HG02885 (cell line): ENCODE measurements at regions not wholly inside any gene's neighbourhood (a gene's known extent, or its start where the extent isn't known, plus 50 kb on each side); places are given as distances from the start of the nearest gene placed in this dataset.

Experiments
- ATAC-seq: cut with Tn5 transposase; IDR thresholded peaks from one replicate; pipeline ENCODE4 v1.9.1; 2021; ENCODE audit warnings: mild to moderate bottlenecking; ENCODE audit not compliant: unreplicated experiment, poor library complexity

DNA sequence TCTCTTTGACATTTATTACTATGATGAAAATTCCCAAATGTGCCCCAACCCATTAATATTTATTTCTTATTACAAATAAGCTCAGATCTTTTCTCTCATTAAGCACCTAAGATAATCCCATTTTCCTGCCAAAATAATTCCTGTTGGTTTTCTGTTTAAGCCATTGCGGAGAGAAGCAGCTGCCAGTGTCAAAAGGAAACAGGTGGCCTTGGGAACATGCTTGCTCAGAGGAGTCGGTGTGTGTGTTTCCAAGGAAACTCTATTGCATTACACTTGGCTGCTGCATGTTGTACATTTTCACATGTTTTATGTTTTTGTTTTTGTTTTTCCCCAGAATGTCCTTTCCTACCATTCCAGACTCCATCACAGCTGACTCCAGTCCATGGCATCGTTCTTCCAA lies 56.4 kb downstream of the CD24 start:
- ATAC-seq = no peak

DNA sequence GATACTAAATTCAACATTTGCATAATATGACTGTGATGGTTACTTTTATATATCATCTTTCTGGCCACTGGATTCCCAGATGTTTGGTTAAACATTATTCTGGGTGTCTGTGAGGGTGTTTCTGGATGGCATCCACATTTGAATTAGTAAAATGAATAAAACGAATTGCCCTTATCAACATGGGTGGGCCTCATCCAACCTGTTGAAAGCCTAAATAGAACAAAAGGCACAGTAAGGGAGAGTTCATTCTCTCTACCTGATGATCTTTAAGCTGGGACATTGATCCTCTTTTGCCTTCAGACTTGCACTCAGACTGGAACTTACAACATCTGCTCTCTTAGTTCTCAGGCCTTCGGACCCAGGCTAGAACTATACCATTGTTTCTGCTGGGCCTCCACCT lies 57.6 kb downstream of the CD24 start:
- ATAC-seq = no peak

DNA sequence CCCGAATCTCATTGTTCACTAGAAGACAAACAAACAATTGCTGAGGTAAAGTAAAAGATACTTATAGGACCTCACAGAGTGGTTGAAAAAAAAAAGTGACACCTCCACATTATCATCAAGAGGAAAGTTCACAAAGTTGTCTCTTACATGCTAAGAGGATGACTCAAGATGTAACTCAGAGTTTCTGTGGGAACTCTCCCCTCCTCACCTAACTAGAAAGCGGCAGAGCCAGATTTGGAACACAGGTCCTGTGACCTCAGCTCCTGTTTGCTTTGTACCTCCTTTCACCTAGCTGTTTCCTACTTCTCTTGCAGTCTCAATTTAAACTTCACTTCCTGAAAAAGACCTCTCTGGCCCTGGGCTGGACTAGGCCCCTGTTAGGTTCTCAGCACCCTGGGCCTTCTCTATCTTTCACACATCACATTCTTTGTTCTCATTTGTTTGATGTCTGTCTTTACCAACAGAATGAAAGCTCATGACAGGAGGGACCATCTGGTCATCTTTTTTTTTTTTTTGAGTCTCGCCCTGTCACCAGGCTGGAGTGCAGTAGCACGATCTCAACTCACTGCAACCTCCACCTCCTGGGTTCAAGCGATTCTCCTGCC lies 60.8 kb downstream of the CD24 start:
- ATAC-seq = peak; percentile 70

DNA sequence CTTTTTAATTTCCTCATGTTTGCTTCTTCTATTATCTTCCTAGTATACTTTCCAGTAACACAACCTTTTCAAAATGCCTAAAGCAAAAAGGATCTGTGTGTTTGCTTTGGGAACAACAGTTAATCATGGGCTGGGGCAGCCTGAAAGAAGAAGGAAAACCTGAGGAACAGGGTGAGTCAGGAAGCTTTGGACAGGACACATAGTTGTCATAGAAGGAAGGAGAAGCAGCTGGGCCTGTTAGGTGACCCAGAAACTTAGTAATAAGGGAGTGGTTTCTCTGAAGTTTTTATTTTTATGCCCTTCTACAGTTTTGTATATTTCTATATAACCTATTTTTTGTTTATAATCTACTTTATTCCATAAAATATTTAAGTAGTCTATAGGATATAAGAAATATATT lies 61.4 kb downstream of the CD24 start:
- no peak for ATAC-seq

DNA sequence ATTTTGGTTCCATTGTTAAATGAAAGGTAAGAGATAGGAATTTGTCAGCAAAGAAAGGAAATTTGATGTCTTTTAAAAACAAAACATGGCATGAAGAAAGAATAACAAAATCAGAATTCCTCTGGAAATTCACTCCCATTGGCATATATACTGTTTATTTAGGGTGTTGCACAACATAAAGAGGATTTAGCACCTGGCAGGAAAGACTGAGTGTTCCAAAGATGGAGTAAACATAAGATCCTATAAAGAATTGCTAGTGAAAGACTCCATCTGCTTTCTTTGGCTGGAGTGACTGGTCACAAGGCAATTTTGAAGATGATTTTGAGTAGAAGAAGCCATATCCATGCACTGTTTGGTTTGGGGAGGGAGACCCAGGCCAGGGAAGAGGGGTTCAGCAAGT lies 62.4 kb downstream of the CD24 start:
- ATAC-seq = no peak

DNA sequence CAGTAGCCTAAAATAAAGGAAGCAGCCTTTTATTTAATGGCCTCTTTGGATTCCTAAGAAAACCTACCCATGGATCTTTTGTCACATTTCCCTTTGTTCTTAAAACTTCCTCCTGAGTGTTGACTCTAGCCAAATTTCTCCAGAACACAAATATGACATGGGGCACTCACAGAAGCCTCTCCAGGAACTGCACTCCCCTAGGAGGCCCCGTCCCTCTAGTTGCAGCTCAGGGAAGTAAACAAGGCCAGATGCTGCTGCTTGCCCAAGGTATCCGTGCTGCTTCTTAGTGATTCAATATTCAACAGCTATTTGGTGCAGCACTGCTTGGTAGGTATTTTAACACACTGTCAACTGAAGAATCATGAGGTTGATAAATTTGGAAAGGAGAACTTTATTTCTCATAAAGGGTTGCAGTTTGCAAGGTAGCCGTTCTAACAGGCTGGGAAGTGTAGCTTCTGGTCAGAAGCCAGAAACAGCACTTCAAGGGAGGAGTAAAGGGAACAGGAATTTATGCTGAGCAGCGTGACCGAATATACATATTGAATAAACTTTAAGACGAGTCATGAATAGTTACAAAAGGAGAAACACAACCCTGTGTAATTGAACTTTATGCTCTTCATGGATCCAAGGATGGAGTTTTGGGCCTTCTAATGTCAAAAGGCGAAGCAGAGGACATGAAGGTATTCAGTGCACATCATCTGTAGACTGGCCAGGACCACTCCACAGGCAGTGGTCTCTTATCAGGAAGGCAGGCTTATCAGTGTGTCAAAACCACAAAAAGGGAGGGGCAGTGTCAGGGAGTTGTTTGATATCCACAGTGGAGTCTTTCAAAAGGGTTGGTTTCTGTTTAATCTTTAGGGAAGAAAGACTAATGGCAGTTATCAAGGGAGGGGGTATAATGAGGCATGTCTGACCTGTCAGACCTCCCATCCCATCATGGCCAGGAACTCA lies 63.3 kb downstream of the CD24 start:
- no peak for ATAC-seq

DNA sequence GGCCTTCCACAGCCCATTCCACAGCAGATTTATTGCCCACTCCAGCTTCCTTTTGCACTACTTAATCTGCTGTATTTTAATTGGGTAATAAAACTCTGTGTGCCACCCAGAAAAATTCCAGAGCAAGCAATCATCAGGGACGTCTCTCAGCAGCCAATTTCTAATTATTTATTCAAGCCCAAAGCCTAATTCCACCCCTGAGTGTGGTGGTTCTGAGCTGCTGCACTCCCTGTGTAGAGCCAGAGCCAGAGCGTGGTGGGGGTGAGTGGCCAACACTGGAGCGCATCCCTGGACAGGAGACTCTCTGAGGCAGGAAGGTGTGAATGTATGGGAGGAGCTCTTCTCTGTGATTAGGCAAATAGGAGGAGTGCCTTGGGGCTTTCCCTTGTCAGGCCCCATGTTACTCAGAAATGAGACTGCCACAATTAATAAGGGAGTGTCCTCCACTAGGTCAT lies 66.1 kb downstream of the CD24 start:
- no peak for ATAC-seq

DNA sequence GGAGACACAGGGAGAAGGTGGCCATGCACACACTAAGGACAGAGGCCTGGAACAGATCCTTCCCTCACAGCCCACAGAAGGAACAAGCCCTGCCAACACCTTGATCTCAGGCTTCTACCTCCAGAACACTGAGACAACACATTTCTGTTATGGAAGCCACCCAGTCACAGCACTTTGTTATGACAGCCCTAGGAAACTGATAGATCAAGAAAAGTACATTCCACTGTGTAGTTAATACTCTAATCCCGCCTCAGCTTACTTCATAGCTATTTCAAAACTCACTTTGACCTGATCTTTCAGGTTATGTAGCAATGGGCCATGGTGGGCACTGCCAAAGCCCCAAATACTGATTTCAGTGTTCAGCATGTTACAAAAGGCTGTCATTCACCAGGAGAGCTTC lies 66.8 kb downstream of the CD24 start:
- ATAC-seq = no peak

DNA sequence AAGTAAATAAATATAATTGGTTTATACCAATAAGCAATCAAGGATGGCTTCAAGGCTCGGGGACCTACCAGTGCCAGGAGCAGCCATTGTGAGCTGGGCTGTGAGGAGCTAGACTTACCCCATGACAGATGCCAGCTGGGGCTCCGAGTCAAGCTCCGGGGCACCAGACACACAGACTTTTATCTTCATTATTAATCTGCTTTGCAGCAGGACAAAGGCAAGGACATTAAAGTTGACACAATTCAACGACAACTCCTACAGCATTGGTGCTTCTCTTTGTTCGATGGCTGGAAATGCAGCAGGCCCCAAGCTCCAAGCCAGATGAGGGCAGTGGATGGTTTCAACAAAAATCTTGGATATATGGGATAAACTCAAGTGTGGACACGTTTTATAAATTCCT lies 68.3 kb downstream of the CD24 start:
- no peak for ATAC-seq

DNA sequence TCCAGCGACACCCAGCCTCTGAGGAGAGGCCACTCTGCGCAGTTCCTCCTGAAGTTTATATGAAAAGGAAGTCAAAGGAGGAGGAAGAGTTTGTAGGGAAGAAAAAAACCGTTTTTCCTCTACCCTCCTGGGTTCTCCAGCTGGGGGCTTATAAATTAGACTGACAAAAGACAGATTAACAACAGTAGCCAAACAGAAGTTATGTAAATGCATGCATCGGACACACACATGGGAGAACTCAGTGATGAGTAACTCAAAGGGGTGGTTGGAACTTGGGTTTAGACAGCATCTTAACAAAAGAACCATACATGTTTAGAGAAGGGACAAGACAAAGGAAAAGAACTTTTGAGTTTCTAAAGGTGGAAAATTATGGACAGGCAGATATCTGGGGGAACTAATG lies 71.2 kb downstream of the CD24 start:
- ATAC-seq = no peak

DNA sequence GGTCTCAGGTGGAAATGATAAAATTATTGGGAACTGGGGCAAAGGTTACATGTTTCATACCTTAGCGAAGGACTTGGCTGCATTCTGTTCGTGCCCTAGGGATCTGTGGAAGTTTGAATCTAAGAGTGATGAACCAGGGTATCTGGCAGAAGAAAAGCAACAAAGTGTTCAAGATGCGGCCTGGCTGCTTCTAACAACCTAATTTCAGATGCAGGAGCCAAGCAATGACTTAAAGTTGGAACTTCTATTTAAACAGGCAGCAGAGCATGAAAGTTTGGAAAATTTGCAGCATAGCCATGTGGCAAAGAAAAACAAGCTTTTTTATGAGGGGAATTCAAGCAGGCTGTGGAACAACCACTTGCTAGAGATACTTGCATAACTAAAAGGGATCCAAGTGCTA lies 73.5 kb downstream of the CD24 start:
- no peak for ATAC-seq

DNA sequence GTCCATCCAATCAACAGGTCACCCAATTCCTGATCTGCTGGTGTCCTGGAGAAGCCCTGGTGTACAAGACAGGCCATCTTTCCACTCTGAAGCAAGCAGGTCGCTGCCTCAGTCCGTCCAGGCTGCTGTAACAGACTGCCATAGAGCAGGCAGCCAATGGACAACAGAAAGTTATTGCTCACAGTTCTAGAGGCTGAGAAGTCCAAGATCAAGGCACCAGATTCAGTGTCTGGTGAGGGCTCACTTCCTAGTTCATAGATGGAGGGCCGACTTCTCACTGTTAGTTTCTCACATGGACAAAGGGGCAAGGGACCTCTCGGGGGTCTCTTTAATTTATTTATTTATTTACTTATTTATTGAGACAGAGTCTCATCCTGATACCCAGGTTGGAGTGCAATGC lies 74.8 kb downstream of the CD24 start:
- no peak for ATAC-seq

DNA sequence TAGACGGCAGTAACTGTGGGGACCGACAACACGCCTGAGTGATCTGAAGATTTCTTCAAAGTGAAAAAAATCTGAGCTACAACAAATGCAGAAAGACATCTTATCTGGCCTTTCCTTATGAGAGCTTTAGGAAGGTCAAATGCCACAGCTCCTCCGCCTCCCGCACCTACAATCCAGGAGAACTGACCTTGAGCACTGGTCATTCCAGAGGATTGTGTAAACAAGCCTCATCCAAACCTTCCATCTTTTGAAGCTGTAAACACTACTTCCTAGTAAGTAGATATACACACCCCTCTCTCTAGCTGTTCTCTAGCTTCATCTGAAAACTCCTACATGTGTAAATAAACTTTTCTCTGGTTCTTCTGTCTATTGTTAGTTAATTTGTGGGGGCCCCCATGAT lies 76.9 kb downstream of the CD24 start:
- ATAC-seq = no peak

DNA sequence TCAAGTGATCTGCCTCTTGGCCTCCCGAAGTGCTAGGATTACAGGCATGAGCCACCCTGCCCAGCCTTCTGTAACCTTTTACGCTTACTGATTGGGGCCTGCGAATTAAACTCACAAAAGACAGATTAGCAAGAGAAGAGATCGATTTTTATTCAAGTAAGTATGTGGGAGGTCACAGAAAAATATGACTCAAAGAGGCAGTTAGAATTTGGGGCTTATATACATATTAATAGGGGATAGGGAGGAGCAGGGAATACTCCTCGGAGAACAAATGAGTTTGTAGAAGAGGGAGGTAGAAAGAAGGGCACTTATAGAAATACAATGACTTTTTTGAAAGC lies 78.9 kb downstream of the CD24 start:
- ATAC-seq = no peak

DNA sequence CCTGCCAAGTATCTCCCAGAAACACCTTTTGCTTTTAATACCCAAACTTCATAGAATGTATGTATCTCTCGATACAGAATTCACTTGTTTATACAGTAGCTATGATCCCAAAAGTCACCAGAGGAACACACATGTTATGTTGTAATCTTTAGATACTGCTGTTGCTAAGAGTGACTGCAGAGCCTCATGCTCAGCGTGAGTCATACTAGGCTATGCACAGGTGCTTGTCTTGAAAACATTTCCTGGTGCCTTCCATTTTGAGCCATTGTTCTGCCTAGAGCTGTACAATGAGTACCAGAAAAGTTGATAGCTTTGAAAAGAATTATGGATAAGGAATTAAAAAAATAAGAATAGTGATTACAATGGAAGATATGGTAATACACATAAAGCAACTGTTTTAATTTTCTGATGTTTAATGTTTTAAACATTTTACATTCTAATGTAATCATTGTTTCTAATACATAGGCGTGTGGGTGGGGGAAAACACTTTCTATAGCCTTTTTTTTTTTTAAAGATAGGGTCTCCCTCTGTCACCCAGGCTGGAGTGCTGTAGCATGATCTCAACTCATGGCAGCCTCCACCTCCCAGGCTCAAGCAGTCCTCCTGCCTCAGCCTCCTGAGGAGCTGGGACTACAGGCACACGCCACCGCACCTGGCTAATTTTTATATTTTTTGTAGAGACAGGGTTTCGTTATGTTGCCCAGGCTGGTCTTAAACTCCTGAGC lies 79.4 kb downstream of the CD24 start:
- ATAC-seq = no peak

DNA sequence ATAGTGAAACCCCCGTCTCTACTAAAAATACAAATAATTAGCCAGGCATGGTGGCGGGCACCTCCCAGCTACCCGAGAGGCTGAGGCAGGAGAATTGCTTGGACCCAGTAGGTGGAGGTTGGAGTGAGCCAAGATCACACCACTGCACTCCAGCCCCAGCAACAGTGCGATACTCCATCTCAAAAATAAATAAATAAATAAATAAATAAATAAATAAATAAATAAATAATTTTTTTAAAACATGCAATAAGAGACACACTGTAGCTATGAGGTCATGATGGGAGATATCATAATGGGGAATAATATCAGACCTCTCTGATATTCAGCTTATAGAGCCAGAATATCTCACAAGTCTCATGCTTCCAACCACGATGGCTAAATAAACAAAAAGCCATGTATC lies 82.3 kb downstream of the CD24 start:
- ATAC-seq = no peak

DNA sequence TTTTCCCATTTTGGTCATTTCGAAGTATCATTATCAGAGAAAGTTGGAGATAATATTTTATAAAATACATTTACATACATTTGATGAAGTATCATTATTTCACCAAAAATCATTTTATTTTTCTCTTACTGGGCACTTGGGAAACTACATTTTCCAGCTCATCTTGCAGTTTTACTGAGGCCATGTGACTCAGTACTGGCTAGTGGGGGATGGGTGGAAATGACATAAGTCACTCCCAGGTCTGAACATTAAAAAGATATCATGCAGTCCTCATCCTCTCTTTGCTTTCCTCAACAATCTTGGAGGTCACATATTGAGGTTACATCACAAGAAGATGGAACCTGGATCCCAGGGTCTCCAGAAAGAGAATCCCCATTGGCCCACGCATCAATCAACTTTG lies 84.1 kb downstream of the CD24 start:
- no peak for ATAC-seq

DNA sequence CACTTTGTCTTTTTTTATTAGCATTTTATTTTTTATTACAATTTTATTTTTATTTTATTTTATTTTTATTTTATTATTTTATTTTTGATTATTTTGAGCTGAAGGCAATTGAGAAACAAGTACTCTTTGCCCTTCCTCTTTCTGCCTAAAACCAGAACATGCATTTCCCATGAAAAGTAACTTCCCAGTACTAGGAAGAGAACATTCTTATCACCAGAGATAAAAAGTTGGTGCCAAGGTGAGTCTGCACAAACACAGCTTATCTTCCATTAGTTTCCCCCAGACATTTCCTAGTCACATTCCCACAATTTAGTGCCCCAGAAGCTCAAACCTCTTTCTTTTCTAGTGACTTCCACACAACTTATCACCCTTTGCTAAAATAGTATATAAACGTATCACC lies 84.8 kb downstream of the CD24 start:
- no peak for ATAC-seq

DNA sequence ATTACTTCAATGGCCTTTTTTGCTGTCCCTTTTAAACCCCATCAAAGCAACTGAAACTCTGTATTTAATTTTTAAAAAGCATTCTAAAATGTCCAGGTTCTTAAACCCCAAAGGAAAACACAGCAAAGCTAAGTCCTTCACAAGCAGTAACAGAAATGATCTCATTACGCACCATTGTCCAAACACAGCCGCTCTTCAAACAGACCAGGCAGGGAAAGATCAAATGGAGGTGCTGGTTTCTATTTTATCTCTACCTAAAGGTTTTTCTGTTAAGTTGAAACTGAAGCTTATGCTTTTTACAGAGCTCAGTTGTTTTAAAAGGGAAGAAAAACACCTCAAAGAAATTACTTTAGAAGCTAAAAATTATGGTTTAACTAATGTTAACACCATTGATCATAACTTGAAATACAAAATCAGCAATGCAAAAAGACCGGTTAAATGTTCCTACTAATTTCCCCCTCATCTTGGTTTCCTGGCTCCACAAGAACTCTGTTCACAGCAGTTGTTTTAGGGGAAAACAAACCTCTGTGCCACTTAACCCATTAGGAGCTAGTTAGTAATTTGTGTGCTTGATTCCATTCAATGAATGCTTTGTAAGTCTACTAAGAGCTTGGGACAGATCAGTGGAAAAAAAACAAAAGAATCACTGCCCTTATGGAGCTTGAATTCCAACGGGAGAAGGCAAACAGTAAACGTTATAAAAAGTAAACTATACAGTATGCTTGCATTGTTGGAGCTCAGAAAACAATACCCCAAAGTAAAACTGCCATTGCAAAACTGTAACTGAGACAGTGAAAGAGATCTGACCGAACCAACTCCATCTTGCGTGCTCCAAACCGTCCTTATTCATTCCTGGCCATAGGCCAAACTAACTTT lies 87.4 kb downstream of the CD24 start:
- ATAC-seq = no peak

DNA sequence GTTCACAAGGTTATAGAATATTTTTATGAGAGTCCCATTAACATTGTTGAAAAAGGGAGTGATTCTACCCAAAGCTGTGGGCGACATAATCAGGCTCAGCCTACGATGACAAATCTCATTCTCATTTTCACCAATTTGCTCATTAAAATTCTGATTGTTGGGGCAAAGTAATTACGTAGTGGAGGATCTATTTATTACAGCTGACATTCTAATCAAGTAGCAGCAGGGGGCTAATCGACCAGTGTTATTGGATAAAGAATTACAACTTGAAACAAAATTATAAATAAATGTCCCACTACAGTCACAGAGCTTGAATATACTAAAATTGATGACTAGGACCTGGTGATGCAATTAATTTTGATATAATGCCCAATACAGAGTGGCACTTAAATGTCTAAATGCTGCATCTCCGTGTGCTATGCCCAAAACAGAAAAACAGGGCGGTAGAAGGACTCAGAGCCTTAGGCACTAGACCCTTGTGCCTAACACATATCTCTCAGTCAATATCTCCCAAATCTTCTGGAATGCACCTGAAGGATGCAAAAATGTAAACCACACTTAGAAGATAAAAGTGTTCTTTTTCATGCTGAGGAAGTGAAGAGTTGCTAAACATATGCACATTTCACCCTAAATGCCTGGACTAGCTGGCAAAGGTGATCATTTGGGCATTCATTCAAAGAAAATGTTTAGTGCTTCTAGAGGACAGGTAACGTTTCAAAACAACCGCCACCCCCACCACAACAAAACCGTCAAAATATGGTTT lies 88.3 kb downstream of the CD24 start:
- ATAC-seq = no peak
